GM23248 (cell line): ENCODE measurements at regions not wholly inside any gene's neighbourhood (a gene's known extent, or its start where the extent isn't known, plus 50 kb on each side); places are given as distances from the start of the nearest gene placed in this dataset.
A peak's percentile ranks its signal among the peaks of the same experiment; 100 is the strongest.

Experiments
- DNase-seq: peaks from one replicate; pipeline ENCODE4 v3.0.0-alpha.2; 2015
- H2AFZ ChIP-seq: fragments of 200-600 bp; sonication (generic); 2 replicates; pipeline ENCODE4 v1.6.1; 2016; ENCODE audit warnings: antibody characterized with exemption
- H3F3A ChIP-seq: fragments of 200-600 bp; sonication (generic); 2 replicates; pipeline ENCODE4 v1.6.1; 2016; ENCODE audit warnings: mild to moderate bottlenecking, antibody characterized with exemption, mixed run types; ENCODE audit not compliant: insufficient read depth
- H3K27ac ChIP-seq: fragments of 200-600 bp; sonication (generic); 2 replicates; pipeline ENCODE4 v1.5.1; 2016; ENCODE audit warnings: mild to moderate bottlenecking
- H3K27me3 ChIP-seq: fragments of 200-600 bp; sonication (generic); replicated peaks from 2 replicates; pipeline ENCODE4 v1.6.1; 2016; ENCODE audit warnings: mild to moderate bottlenecking; ENCODE audit not compliant: insufficient read depth
- H3K36me3 ChIP-seq: fragments of 200-600 bp; sonication (generic); 2 replicates; pipeline ENCODE4 v1.6.1; 2016; ENCODE audit warnings: low read depth, mild to moderate bottlenecking
- H3K4me1 ChIP-seq: fragments of 200-600 bp; sonication (generic); 2 replicates; pipeline ENCODE4 v1.6.1; 2016; ENCODE audit warnings: mild to moderate bottlenecking; ENCODE audit not compliant: insufficient read depth
- H3K4me2 ChIP-seq: fragments of 200-600 bp; sonication (generic); one replicate; pipeline ENCODE4 v1.6.1; 2016; ENCODE audit warnings: mild to moderate bottlenecking; ENCODE audit not compliant: unreplicated experiment
- H3K4me3 ChIP-seq: fragments of 200-600 bp; sonication (generic); 2 replicates; pipeline ENCODE4 v1.5.1; 2016; ENCODE audit warnings: mild to moderate bottlenecking
- H3K79me2 ChIP-seq: fragments of 200-600 bp; sonication (generic); 2 replicates; pipeline ENCODE4 v1.6.1; 2016; ENCODE audit warnings: mild to moderate bottlenecking; ENCODE audit not compliant: insufficient read depth
- H3K9ac ChIP-seq: fragments of 200-600 bp; sonication (generic); 2 replicates; pipeline ENCODE4 v1.6.1; 2016; ENCODE audit warnings: mild to moderate bottlenecking
- H3K9me2 ChIP-seq: fragments of 200-600 bp; sonication (generic); 2 replicates; pipeline ENCODE4 v1.6.1; 2016; ENCODE audit warnings: mixed run types, mild to moderate bottlenecking, moderate library complexity; ENCODE audit not compliant: insufficient read depth
- H3K9me3 ChIP-seq: fragments of 200-600 bp; sonication (generic); one replicate; pipeline ENCODE4 v1.6.1; 2017; ENCODE audit warnings: low read depth
- H4K20me1 ChIP-seq: fragments of 200-600 bp; sonication (generic); 2 replicates; pipeline ENCODE4 v1.6.0; 2016; ENCODE audit not compliant: insufficient read depth
- EZH2 ChIP-seq: fragments of 200-600 bp; sonication (generic); IDR thresholded peaks from 2 replicates; pipeline ENCODE4 v1.6.1; 2018; ENCODE audit warnings: antibody characterized with exemption, mild to moderate bottlenecking; ENCODE audit not compliant: insufficient read depth, poor library complexity, severe bottlenecking
- EZH2phosphoT487 ChIP-seq: fragments of 200-600 bp; sonication (generic); IDR thresholded peaks from 2 replicates; pipeline ENCODE4 v1.6.1; 2018; ENCODE audit warnings: antibody characterized with exemption, moderate library complexity, mild to moderate bottlenecking, low read depth; ENCODE audit not compliant: insufficient read depth
- WGBS, 2 experiments: methylation state at CpG; one replicate each; pipeline ENCODE4 v1.1.6; 2015 to 2017; ENCODE audit warnings: low lambda C conversion rate in 2 of 2, low coverage in 1 of 2; ENCODE audit errors: missing lambda C conversion rate in 2 of 2; 5-methylcytosine and 5-hydroxymethylcytosine counted together
- in situ Hi-C: fragments of 300-500 bp; cut with MboI; formaldehyde crosslinking; loops from 2 replicates; pipeline ENCODE4 v1.15.0; 2020

DNA sequence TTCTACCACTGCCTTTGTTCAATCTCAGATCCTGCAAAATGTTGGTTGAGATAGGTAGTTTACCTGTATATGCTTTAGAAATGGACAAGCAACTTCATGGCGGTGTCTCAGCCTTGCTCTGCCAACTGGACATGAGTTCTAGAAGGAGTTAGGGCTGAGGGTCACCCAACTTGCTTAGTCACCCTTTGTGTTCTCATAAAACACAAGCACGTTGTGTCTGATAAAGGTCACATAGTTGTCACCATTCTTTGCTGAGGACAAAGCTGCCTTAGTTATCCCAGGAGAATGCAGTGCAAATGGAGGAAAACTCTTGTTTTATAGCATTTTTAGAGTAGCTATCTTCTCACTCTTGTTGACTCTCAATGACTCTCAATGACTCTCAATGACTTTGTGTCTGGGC, 218.4 kb upstream of the TMTC4 start:
- Histone ChIP-seq H3K27me3 (no peaks in the 10 kb centered on the region; the same call in 1 of the 2 replicates), H3K4me2 (no peak overlapping the region), H4K20me1 (no peaks in the 10 kb centered on the region), H2AFZ (no peak overlapping the region), H3K4me3 (no peak overlapping the region), H3K79me2 (no peaks in the 10 kb centered on the region), H3K27ac (no peak overlapping the region), H3K4me1 (peaks cover 5% of the 10 kb centered on the region), H3K36me3 (no peaks in the 10 kb centered on the region), H3K9ac (no peak overlapping the region), H3F3A (peaks cover 6% of the 10 kb centered on the region), H3K9me3 (no peaks in the 10 kb centered on the region), H3K9me2 (peaks cover 9% of the 10 kb centered on the region; the same call in 1 of the 2 replicates)
- DNase-seq: no peak
- in situ Hi-C loops: no loop called here
- 48% methylated on average over 2 of the region's 2 CpGs for WGBS, 2 experiments
- TF ChIP-seq EZH2phosphoT487 (no peak), EZH2 (no peak)

DNA sequence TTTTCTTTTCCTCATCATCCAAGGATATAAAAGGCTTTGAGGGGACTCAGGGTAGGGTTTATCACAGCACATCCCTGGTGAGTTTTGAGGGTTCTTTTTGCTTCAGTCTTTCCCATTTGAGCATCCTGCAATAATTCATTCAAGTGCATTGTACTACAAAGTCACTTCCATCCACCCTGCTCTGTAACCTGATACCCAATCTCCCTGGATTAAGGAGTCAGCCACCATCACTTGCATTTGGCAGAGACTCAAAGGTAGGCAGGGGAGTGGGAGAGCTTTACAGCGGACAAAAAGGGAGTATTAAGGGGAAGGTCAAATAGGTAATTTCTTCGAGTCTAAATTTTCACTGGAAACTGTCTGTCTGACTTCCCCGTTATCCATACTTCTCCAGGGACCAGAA, 216.1 kb upstream of the TMTC4 start:
- 64 to 70% methylated on average over 3 of the region's 3 CpGs for WGBS, 2 experiments

DNA sequence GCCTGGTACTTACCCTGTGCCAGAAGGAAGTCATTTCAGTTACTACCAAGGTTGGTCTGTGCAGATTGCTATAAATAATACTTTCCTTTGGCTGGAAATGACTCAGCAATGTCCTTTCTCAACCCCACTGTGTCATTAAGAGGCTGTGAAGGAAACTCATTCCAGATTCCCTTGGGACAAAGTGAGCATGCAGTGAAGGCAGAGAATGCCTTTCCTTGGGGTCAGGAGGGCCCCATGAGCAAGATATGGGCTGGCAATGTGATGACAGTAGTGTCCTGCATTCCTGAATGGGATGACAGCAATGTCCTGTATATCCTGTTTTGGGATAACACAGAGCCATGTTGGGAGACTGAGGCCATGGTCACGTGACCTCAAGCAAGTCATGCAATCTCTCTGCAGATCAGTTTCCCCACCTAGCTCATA, 213.1 kb upstream of the TMTC4 start:
- H4K20me1 ChIP-seq: no peaks in the 10 kb centered on the region
- no peak overlapping the region for H2AFZ ChIP-seq
- peaks cover 5% of the 10 kb centered on the region; the same call in 1 of the 2 replicates for H3F3A ChIP-seq
- 55 to 62% methylated on average over 1 of the region's 1 CpG for WGBS, 2 experiments
- H3K4me2 ChIP-seq: peak overlapping the region; percentile 30
- no peaks in the 10 kb centered on the region for H3K9me2 ChIP-seq
- H3K9ac ChIP-seq: no peak overlapping the region
- H3K4me3 ChIP-seq: no peak overlapping the region
- no peaks in the 10 kb centered on the region for H3K9me3 ChIP-seq
- H3K36me3 ChIP-seq: no peaks in the 10 kb centered on the region
- in situ Hi-C loops: no loop called here
- peak; percentile 93 for DNase-seq
- H3K4me1 ChIP-seq: peaks cover 14% of the 10 kb centered on the region
- no peaks in the 10 kb centered on the region; the same call in 1 of the 2 replicates for H3K27me3 ChIP-seq
- no peak overlapping the region for H3K27ac ChIP-seq
- H3K79me2 ChIP-seq: no peaks in the 10 kb centered on the region
- TF ChIP-seq EZH2phosphoT487 (0 out of 2 replicates have a peak, but pooled peaks have one; percentile 66), EZH2 (no peak)

More for the DNA sequence above, 216.1 kb upstream of the TMTC4 start:
- no peak overlapping the region for H3K27ac ChIP-seq
- in situ Hi-C loops: no loop called here
- no peaks in the 10 kb centered on the region; the same call in 1 of the 2 replicates for H3K27me3 ChIP-seq
- no peaks in the 10 kb centered on the region for H3K9me3 ChIP-seq
- H3K4me2 ChIP-seq: no peak overlapping the region
- TF ChIP-seq EZH2: no peak
- no peak for TF ChIP-seq EZH2phosphoT487
- no peaks in the 10 kb centered on the region for H3K79me2 ChIP-seq
- no peaks in the 10 kb centered on the region for H3K36me3 ChIP-seq
- peaks cover 14% of the 10 kb centered on the region for H3K4me1 ChIP-seq
- H3K9ac ChIP-seq: no peak overlapping the region
- peaks cover 4% of the 10 kb centered on the region; the same call in 1 of the 2 replicates for H3K9me2 ChIP-seq
- no peak overlapping the region for H3K4me3 ChIP-seq
- no peak for DNase-seq
- H3F3A ChIP-seq: peaks cover 5% of the 10 kb centered on the region; the same call in 1 of the 2 replicates
- H2AFZ ChIP-seq: no peak overlapping the region
- no peaks in the 10 kb centered on the region for H4K20me1 ChIP-seq

DNA sequence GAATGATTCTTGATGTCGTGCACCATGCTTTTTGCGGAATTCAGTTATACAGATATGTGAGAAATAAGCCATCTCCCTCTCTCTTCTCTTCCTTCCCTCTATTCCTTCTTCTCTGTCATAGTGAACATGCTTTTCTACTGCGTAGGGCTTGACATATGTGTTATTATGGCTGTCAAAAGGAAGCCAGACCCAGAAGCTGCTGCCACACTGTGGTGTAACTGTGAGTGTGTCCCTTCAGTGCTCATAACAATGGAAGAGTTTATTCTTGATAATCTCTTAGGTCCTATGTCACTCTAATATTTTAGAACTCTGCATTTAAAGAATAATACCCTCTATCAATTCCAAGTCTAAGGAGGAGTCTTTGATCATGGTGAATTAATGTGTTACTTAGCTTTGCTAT, 208.9 kb upstream of the TMTC4 start:
- H3K79me2 ChIP-seq: no peaks in the 10 kb centered on the region
- no peak overlapping the region for H3K4me2 ChIP-seq
- peaks cover 5% of the 10 kb centered on the region; the same call in 1 of the 2 replicates for H3F3A ChIP-seq
- H3K9me2 ChIP-seq: no peaks in the 10 kb centered on the region
- H3K4me1 ChIP-seq: peaks cover 20% of the 10 kb centered on the region
- H3K9me3 ChIP-seq: no peaks in the 10 kb centered on the region
- H3K27me3 ChIP-seq: no peaks in the 10 kb centered on the region
- TF ChIP-seq EZH2 (no peak), EZH2phosphoT487 (no peak)
- H4K20me1 ChIP-seq: no peaks in the 10 kb centered on the region
- in situ Hi-C loops: no loop called here
- H3K9ac ChIP-seq: no peak overlapping the region
- H2AFZ ChIP-seq: no peak overlapping the region
- no peak overlapping the region for H3K4me3 ChIP-seq
- no peak for DNase-seq
- no peak overlapping the region for H3K27ac ChIP-seq
- WGBS, 2 experiments: 76 to 78% methylated on average over 3 of the region's 3 CpGs
- no peaks in the 10 kb centered on the region for H3K36me3 ChIP-seq
